RCC 7860 (cell line): ENCODE measurements at regions not wholly inside any gene's neighbourhood (a gene's known extent, or its start where the extent isn't known, plus 50 kb on each side); places are given as distances from the start of the nearest gene placed in this dataset.
"Not testable (repeated sequence)": the region's sequence is repeated elsewhere in the genome, so short reads cannot be mapped to it uniquely, and the experiment has no call there.

ENCODE experiments used
- DNase-seq: peaks from one replicate; pipeline ENCODE4 v3.0.0-alpha.2; 2015; ENCODE audit warnings: low spot score
- FAIRE-seq: peaks from 2 replicates; lab custom pipeline; 2012; peaks lifted over from hg19 to GRCh38; lab: Jason Lieb, UNC

GRCh38 chr2:38243186-38243880 lies 133.7 kb downstream of the ATL2 start:
- FAIRE-seq = no peak
- DNase-seq = no peak

- DNase-seq (no peak), FAIRE-seq (no peak)
Observed at GRCh38 chr2:38239452-38239851, 137.6 kb downstream of the ATL2 start.

DNA sequence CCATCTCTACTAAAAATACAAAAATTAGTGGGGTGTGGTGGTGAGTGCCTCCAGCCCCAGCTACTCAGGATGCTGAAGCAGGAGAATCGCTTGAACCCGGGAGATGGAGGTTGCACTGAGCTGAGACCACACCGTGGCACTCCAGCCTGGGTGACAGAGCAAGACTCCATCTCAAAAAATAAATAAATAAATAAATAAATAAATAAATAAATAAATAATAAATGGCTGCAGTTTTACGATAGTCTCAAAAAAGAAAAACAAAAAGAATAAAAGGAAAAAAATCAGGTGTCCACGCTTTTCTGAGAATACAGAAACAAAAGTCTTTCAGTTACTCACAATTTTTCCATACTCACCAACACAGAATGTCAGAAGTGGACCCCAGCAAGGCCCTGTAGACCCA lies 138.4 kb downstream of the ATL2 start:
- DNase-seq, FAIRE-seq: not testable (repeated sequence)

DNA sequence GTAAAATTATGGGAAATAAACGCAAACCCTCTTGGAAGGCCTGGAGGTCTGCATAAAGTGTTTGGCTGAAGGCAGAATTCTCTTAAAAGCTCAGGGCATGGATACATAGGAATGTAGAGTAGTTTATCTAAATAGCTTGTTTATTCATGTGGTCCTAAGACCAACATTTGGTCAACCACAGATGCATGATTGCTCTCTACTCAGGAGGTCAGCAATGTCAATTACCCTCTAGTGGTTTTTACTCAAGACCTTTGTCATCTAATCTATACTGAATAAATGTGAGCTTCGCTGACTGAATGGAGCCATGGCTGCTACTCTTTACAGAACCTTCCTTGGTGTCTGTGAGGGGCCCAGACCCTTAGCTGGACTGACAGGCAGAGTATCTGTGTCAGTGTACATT lies 139.8 kb downstream of the ATL2 start:
- FAIRE-seq (no peak), DNase-seq (no peak)

GRCh38 chr2:38233231-38233983 lies 143.7 kb downstream of the ATL2 start:
- DNase-seq (no peak), FAIRE-seq (no peak)

DNA sequence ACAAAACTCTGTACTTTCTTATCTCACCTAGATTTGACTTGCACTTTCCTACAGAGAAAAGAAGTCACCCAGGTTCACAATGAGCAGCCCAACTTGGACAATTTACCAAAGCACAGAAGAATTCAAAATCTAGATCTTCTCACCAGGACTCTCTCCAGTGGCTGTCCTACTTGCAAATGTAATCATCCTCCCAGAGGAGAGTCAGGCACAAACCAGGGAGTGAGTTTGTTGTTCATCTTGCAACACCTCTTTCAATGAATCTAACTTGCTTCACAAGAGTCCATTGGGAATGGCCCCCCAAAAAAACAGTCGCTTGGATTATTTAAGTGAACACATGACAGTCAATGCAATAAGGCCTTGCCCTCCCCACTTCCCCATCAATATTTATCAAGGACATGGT lies 144.6 kb downstream of the ATL2 start:
- FAIRE-seq (no peak), DNase-seq (no peak)

GRCh38 chr2:38230756-38231155 lies 146.3 kb downstream of the ATL2 start:
- FAIRE-seq (no peak), DNase-seq (no peak)

- no peak for FAIRE-seq
Observed at GRCh38 chr2:38228753-38229152, 148.3 kb downstream of the ATL2 start.

DNA sequence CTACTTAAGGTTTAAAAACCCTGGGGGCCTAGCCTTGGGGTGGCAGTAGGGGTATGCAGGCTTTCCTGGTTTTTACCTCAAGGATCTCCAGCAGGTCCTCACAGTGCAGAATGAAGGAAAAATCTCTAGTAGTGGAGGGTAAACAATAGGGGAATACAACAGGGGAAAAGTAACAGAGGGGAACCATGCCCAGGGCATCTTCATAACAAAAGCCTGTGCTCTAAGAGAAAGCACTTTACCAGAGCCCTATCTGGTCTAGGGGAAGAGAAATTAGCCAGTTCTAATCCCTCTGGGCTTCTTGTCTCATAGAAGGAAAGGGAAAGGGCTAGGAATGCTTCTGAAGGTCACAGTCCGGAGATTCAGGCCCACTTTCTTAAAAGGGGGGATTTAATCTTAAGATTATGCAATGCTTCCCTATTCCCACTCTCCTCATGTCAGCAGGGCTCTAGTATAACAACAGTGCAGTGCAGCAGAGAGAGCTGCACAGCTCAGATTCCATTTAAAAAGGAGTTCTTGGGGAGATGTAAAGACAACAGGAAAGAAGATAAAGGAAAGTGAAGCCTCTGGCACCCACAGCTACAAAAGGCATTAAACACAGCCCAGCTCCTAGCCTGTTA lies 149.0 kb upstream of the CYP1B1 start:
- DNase-seq (no peak), FAIRE-seq (no peak)

More at GRCh38 chr2:38228753-38229152, 148.3 kb downstream of the ATL2 start:
- no peak for DNase-seq

DNA sequence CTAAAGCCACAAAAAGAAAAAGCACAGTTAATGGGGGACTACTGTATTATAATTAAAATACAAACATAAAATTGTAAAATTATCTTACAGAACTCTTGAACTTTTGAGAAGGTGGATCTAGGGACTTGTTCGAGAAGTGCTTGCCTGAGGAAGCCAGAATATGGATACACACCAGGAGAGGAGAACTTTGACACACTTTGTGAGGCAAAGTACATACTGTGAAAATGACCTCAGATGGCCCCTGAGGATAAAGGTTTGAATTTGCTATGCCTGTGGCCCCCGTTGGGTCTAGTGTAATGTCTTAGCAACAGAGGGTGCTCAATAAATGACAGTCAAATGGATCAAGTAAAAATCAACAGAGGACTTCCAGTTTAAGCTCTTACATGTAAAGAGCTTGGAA lies 148.2 kb upstream of the CYP1B1 start:
- FAIRE-seq (no peak), DNase-seq (no peak)

DNA sequence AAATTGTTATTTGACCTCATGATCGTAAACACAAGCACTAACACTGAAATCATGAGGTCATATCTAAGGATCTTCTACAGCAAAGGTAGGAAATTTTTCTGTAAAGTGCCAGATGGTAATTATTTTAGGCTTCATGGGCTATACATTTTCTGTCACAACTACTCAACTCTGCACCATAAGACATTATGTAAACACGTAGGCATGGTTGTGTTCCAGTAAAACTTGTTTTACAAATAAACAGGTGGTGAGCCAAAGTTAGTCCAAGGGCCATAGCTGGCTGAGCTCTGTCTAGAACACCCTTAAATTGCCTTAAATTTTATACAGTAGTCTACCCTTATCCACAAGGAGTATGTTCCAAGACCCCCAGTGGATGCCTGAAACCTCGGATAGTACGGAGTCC lies 147.3 kb upstream of the CYP1B1 start:
- DNase-seq = no peak
- no peak for FAIRE-seq

DNA sequence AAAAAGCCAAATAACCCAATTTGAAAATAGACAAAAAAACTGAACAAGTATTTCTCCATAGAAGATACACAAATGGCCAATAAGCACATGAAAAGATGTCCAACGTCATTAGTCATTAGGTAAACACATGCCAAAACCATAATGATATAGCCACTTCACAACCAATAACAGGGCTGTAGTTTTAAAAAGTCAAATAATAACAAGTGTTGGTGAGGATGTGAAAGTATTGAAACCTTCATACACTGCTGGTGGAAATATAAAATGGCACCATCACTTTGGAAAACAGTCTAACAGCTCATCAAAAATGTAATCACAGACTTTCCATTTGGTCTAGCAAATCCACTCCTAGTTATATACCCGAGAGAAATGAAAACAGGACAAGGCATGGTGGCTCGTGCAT lies 144.2 kb upstream of the CYP1B1 start:
- FAIRE-seq = no peak

DNA sequence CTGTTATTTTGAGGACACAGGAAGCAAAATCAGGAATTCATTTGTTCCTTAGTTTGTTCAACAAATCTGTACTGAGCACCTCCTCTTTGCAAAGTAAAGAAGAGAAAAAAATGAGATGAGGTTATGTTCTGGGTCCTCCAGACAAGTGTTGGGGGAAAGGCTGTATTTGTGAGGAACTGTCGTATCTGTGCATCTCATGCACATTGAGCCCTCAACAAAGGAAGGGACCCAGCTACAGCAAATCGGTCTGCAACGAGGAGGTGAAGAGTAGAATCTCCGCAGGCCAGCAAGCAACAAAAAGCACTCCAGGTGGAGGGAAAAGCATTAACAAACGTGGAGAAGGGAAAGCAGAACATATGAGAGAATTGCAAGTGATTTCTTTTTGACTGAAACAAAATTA lies 143.0 kb upstream of the CYP1B1 start:
- no peak for DNase-seq
- FAIRE-seq = no peak

More for the DNA sequence above, 144.2 kb upstream of the CYP1B1 start:
- DNase-seq = no peak

GRCh38 chr2:38218591-38218991 lies 142.6 kb upstream of the CYP1B1 start:
- FAIRE-seq = no peak
- DNase-seq = no peak

- DNase-seq (no peak), FAIRE-seq (no peak)
Observed at GRCh38 chr2:38217401-38218188, 141.6 kb upstream of the CYP1B1 start.

DNA sequence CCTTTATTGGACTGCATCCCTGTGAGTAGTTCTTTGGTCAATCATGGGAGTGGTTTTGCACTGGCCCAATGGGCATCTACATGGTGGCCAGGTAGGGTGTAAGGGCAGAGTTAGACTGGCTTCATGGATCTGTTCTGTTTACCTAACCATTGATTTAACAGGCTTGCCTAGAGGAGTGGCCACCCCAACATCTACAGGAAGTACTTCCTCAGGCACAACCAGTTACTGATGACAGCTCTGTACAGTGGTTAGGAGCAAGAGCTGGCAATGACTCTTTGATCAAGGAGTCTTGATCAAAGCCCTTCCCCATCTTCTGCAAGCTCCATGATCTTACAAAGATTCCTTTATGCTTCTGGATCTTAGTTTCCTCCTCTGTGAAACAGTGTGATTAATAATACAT lies 140.9 kb upstream of the CYP1B1 start:
- no peak for FAIRE-seq
- DNase-seq = no peak

GRCh38 chr2:38215993-38216392 lies 140.0 kb upstream of the CYP1B1 start:
- no peak for DNase-seq
- FAIRE-seq = no peak

DNA sequence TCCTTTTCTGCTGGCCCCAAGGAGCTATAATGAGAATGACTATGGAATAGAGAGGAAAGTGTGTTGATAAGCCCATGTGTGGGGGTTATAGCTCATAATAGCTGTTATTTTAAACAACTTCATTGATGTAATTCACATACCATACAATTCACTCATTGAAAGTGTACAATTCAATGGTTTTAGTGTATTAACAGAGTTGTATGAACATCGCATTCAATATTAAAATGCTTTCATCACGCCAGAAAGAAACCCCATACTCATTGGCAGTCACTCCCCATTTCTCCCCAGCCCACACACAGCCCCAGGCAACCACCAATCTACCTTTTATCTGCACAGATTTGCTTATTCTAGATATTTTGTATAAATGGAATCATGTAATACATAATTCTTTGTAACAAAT lies 139.6 kb upstream of the CYP1B1 start:
- DNase-seq = no peak
- no peak for FAIRE-seq

GRCh38 chr2:38214209-38214717 lies 138.3 kb upstream of the CYP1B1 start:
- DNase-seq = no peak
- FAIRE-seq = no peak

- DNase-seq (no peak), FAIRE-seq (no peak)
Observed at GRCh38 chr2:38213619-38214167, 137.7 kb upstream of the CYP1B1 start.

- FAIRE-seq (no peak), DNase-seq (no peak)
Observed at GRCh38 chr2:38212312-38212711, 136.4 kb upstream of the CYP1B1 start.
